HEK293 (cell line): ENCODE measurements at regions not wholly inside any gene's neighbourhood (a gene's known extent, or its start where the extent isn't known, plus 50 kb on each side); places are given as distances from the start of the nearest gene placed in this dataset.

Experiments used
- CTCF ChIA-PET: fragments of 350-600 bp; formaldehyde crosslinking; extraction: SDS; loops from one replicate; lab custom pipeline; 2021; ENCODE audit warnings: antibody characterized with exemption; lab: Yijun Ruan, JAX
- POLR2A ChIA-PET: fragments of 300-600 bp; formaldehyde crosslinking; extraction: SDS; loops from one replicate; lab custom pipeline; 2020; ENCODE audit warnings: antibody characterized with exemption, inconsistent platforms; lab: Yijun Ruan, JAX
- H3K27ac ChIP-seq: fragments of 200-500 bp; sonication (Bioruptor generic); 2 replicates; pipeline ENCODE4 v1.5.1; 2014; ENCODE audit warnings: low read depth, low read length, control low read depth, inconsistent platforms; ENCODE audit errors: extremely low read depth
- H3K36me3 ChIP-seq, 2 experiments: fragments of 200-500 bp in 1 of 2; sonication (Bioruptor generic) in 1 of 2; 1 replicate in 1 of 2; 2 replicates in 1 of 2; pipeline ENCODE4 v1.5.1; 2014 to 2017; ENCODE audit warnings: inconsistent platforms in 2 of 2, low read length in 2 of 2; ENCODE audit not compliant: control insufficient read depth in 2 of 2, insufficient read depth in 1 of 2
- H3K4me1 ChIP-seq: fragments of 200-500 bp; sonication (Bioruptor generic); 2 replicates; pipeline ENCODE4 v1.5.1; 2014; ENCODE audit warnings: mild to moderate bottlenecking, low read length, inconsistent platforms; ENCODE audit not compliant: control insufficient read depth, insufficient read depth
- H3K4me3 ChIP-seq: 2 replicates; pipeline ENCODE4 v1.5.1; 2011; ENCODE audit warnings: low read depth, mild to moderate bottlenecking, control low read depth, low read length, moderate library complexity
- H3K9me3 ChIP-seq: fragments of 200-500 bp; sonication (Bioruptor generic); 2 replicates; pipeline ENCODE4 v1.5.1; 2014; ENCODE audit warnings: low read depth, low read length, inconsistent platforms; ENCODE audit not compliant: control insufficient read depth, insufficient read depth
- BCL6B ChIP-seq: fragments of 450-650 bp; formaldehyde crosslinking; IDR thresholded peaks from 2 replicates; pipeline ENCODE4 v1.5.1; 2017; ENCODE audit warnings: missing biosample characterization, missing genetic modification characterization
- GLI2 ChIP-seq: fragments of 450-650 bp; formaldehyde crosslinking; IDR thresholded peaks from 2 replicates; pipeline ENCODE4; 2017; ENCODE audit warnings: missing biosample characterization, missing genetic modification characterization, low read depth, borderline replicate concordance
- KLF16 ChIP-seq: fragments of 450-650 bp; formaldehyde crosslinking; IDR thresholded peaks from 2 replicates; pipeline ENCODE4 v1.5.1; 2017; ENCODE audit warnings: missing biosample characterization, missing genetic modification characterization
- MYNN ChIP-seq: fragments of 450-650 bp; formaldehyde crosslinking; IDR thresholded peaks from 2 replicates; pipeline ENCODE4 v1.5.1; 2016; ENCODE audit warnings: missing biosample characterization, missing genetic modification characterization, borderline replicate concordance
- OVOL3 ChIP-seq: fragments of 450-650 bp; formaldehyde crosslinking; IDR thresholded peaks from 2 replicates; pipeline ENCODE4 v1.5.1; 2016; ENCODE audit warnings: missing biosample characterization, missing genetic modification characterization
- TSHZ1 ChIP-seq: fragments of 450-650 bp; formaldehyde crosslinking; IDR thresholded peaks from 2 replicates; pipeline ENCODE4 v1.5.1; 2016; ENCODE audit warnings: missing biosample characterization, missing genetic modification characterization, borderline replicate concordance
- ZBTB48 ChIP-seq: fragments of 450-650 bp; formaldehyde crosslinking; IDR thresholded peaks from 2 replicates; pipeline ENCODE4 v1.5.1; 2016; ENCODE audit warnings: missing biosample characterization, missing genetic modification characterization
- ZBTB8A ChIP-seq: fragments of 450-650 bp; formaldehyde crosslinking; IDR thresholded peaks from 2 replicates; pipeline ENCODE4 v1.5.1; 2016; ENCODE audit warnings: missing biosample characterization, missing genetic modification characterization
- ZFP41 ChIP-seq: fragments of 450-650 bp; formaldehyde crosslinking; IDR thresholded peaks from 2 replicates; pipeline ENCODE4 v1.5.1; 2016; ENCODE audit warnings: missing biosample characterization, missing genetic modification characterization, borderline replicate concordance
- ZNF157 ChIP-seq: fragments of 450-650 bp; formaldehyde crosslinking; IDR thresholded peaks from 2 replicates; pipeline ENCODE4 v1.5.1; 2016; ENCODE audit warnings: missing biosample characterization, missing genetic modification characterization
- ZNF16 ChIP-seq: fragments of 450-650 bp; formaldehyde crosslinking; IDR thresholded peaks from 2 replicates; pipeline ENCODE4 v1.5.1; 2016; ENCODE audit warnings: low read depth, missing biosample characterization, missing genetic modification characterization
- ZNF184 ChIP-seq: fragments of 450-650 bp; IDR thresholded peaks from 2 replicates; pipeline ENCODE4 v1.5.1; 2018; ENCODE audit warnings: missing biosample characterization, mild to moderate bottlenecking, missing genetic modification characterization
- ZNF24 ChIP-seq: fragments of 450-650 bp; formaldehyde crosslinking; IDR thresholded peaks from 2 replicates; pipeline ENCODE4 v1.5.1; 2016; ENCODE audit warnings: missing biosample characterization, missing genetic modification characterization
- ZNF350 ChIP-seq: fragments of 450-650 bp; formaldehyde crosslinking; IDR thresholded peaks from 2 replicates; pipeline ENCODE4 v1.5.0; 2017; ENCODE audit warnings: missing biosample characterization, mild to moderate bottlenecking, missing genetic modification characterization
- ZNF514 ChIP-seq: fragments of 450-650 bp; formaldehyde crosslinking; IDR thresholded peaks from 2 replicates; pipeline ENCODE4 v1.5.1; 2016; ENCODE audit warnings: missing biosample characterization, missing genetic modification characterization
- ZNF518A ChIP-seq: fragments of 450-650 bp; formaldehyde crosslinking; conservative IDR thresholded peaks from 2 replicates; pipeline ENCODE4 v1.5.1; 2016; ENCODE audit warnings: low read depth, missing biosample characterization, missing genetic modification characterization
- ZNF558 ChIP-seq: fragments of 450-650 bp; formaldehyde crosslinking; IDR thresholded peaks from 2 replicates; pipeline ENCODE4 v1.5.1; 2016; ENCODE audit warnings: missing biosample characterization, missing genetic modification characterization
- ZNF777 ChIP-seq: fragments of 450-650 bp; formaldehyde crosslinking; IDR thresholded peaks from 2 replicates; pipeline ENCODE4 v1.5.1; 2017; ENCODE audit warnings: missing biosample characterization, missing genetic modification characterization, borderline replicate concordance
- ZNF792 ChIP-seq: fragments of 450-650 bp; formaldehyde crosslinking; IDR thresholded peaks from 2 replicates; pipeline ENCODE4 v1.5.1; 2016; ENCODE audit warnings: missing biosample characterization, missing genetic modification characterization
- ZSCAN30 ChIP-seq: fragments of 450-650 bp; IDR thresholded peaks from 2 replicates; pipeline ENCODE4 v1.5.1; 2018; ENCODE audit warnings: missing biosample characterization, mild to moderate bottlenecking, missing genetic modification characterization, moderate library complexity
- TF ChIP-seq, protein P1 (sequence below): fragments of 450-650 bp; formaldehyde crosslinking; IDR thresholded peaks from 2 replicates; pipeline ENCODE4 v1.5.1; 2016; ENCODE audit warnings: missing biosample characterization, missing genetic modification characterization
- TF ChIP-seq, protein P2 (sequence below): fragments of 450-650 bp; formaldehyde crosslinking; IDR thresholded peaks from 2 replicates; pipeline ENCODE4 v1.5.1; 2016; ENCODE audit warnings: missing biosample characterization, missing genetic modification characterization

DNA sequence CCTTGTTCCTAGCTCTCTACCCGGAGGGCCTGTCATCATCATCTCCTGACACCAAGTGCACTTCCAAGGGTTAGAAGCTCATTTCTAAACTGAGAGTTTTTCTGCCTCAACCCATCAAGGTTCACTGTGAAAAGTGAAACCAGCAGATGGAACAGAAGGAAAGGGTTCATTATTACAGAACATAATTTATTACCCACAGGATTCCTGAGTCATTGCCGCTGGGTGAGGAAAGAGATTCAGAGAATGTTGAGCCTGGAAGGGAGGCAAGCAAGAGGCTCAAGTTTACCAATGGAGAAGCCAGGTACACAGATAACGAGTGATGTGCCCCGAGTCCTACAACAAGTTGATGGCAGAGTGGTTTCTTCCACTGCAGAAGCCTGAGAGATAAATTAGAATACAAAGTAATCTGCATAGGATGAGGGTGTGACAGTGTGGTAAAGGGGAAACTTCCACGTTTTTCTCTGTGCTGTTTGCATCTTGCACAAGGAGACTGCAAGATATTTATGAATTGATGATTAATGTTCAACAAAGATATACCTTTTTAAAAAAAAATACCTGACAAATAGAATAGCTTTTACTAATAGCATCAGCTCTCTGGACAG is 80.5 kb upstream of the SETMAR start:
- no peak overlapping the region for H3K4me3 ChIP-seq
- no peaks in the 10 kb centered on the region for H3K9me3 ChIP-seq
- POLR2A ChIA-PET, result no interaction called here
- H3K27ac ChIP-seq, result no peak overlapping the region
- no peaks in the 10 kb centered on the region for H3K36me3 ChIP-seq
- CTCF ChIA-PET, result no interaction called here
- no peaks in the 10 kb centered on the region for H3K4me1 ChIP-seq
- no peak for TF ChIP-seq ZBTB48
- no peak for TF ChIP-seq ZSCAN30 (tag by site-specific recombination)
- TF ChIP-seq ZNF558, result no peak
- TF ChIP-seq OVOL3, result no peak
- no peak for TF ChIP-seq MYNN
- no peak for TF ChIP-seq BCL6B (tag by site-specific recombination)
- no peak for TF ChIP-seq ZNF16
- TF ChIP-seq ZNF157 (tag by site-specific recombination), result no peak
- TF ChIP-seq GLI2 (tag by site-specific recombination), result no peak
- TF ChIP-seq ZFP41 (tag by site-specific recombination), result no peak
- no peak for TF ChIP-seq ZNF518A (tag by site-specific recombination)
- TF ChIP-seq KLF16, result no peak
- TF ChIP-seq ZNF777, result no peak
- no peak for TF ChIP-seq ZNF792 (tag by site-specific recombination)
- TF ChIP-seq ZNF514 (tag by site-specific recombination), result no peak
- no peak for TF ChIP-seq ZNF350 (tag by site-specific recombination)
- no peak for TF ChIP-seq ZBTB8A (tag by site-specific recombination)
- TF ChIP-seq, all 188 proteins: peak for 0

DNA sequence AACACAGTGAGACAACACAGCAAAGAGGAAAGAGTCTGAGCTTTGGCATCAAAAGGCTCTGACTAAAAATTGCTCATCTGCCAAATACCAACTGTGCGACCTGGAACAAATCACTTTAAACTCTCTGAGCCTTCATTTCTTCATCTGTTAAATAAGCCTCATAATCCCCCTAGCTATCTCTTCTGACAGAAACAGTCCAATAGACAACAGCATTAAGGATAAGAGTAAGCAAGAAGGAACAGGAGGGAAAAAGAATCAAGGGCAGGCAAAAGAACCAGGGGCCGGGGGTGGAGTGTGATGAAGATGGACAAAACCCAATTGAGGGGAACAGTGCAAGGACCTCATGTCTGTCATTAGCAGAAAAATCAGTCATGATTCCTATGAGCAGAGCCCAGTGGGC is 79.4 kb upstream of the SETMAR start:
- Histone ChIP-seq H3K27ac (no peak overlapping the region), H3K9me3 (no peaks in the 10 kb centered on the region), H3K4me1 (no peaks in the 10 kb centered on the region), H3K36me3 (no peaks in the 10 kb centered on the region), H3K4me3 (no peak overlapping the region)
- POLR2A ChIA-PET, result no interaction called here
- CTCF ChIA-PET, result interaction anchor here (0.6 to 0.7 kb wide), 3 partner anchors 72 to 155 kb away, joined by 3 read pairs; no protein-coding TSS in a partner anchor
- TF ChIP-seq, protein P1, sequence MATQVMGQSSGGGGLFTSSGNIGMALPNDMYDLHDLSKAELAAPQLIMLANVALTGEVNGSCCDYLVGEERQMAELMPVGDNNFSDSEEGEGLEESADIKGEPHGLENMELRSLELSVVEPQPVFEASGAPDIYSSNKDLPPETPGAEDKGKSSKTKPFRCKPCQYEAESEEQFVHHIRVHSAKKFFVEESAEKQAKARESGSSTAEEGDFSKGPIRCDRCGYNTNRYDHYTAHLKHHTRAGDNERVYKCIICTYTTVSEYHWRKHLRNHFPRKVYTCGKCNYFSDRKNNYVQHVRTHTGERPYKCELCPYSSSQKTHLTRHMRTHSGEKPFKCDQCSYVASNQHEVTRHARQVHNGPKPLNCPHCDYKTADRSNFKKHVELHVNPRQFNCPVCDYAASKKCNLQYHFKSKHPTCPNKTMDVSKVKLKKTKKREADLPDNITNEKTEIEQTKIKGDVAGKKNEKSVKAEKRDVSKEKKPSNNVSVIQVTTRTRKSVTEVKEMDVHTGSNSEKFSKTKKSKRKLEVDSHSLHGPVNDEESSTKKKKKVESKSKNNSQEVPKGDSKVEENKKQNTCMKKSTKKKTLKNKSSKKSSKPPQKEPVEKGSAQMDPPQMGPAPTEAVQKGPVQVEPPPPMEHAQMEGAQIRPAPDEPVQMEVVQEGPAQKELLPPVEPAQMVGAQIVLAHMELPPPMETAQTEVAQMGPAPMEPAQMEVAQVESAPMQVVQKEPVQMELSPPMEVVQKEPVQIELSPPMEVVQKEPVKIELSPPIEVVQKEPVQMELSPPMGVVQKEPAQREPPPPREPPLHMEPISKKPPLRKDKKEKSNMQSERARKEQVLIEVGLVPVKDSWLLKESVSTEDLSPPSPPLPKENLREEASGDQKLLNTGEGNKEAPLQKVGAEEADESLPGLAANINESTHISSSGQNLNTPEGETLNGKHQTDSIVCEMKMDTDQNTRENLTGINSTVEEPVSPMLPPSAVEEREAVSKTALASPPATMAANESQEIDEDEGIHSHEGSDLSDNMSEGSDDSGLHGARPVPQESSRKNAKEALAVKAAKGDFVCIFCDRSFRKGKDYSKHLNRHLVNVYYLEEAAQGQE (tag by site-specific recombination), result no peak
- TF ChIP-seq, protein P2, sequence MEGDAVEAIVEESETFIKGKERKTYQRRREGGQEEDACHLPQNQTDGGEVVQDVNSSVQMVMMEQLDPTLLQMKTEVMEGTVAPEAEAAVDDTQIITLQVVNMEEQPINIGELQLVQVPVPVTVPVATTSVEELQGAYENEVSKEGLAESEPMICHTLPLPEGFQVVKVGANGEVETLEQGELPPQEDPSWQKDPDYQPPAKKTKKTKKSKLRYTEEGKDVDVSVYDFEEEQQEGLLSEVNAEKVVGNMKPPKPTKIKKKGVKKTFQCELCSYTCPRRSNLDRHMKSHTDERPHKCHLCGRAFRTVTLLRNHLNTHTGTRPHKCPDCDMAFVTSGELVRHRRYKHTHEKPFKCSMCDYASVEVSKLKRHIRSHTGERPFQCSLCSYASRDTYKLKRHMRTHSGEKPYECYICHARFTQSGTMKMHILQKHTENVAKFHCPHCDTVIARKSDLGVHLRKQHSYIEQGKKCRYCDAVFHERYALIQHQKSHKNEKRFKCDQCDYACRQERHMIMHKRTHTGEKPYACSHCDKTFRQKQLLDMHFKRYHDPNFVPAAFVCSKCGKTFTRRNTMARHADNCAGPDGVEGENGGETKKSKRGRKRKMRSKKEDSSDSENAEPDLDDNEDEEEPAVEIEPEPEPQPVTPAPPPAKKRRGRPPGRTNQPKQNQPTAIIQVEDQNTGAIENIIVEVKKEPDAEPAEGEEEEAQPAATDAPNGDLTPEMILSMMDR (tag by site-specific recombination), result no peak
- TF ChIP-seq ZNF24 (tag by site-specific recombination) (no peak), TSHZ1 (tag by site-specific recombination) (no peak), ZNF184 (tag by site-specific recombination) (no peak)
